Neural progenitor cell (in vitro differentiated cells): ENCODE measurements at regions not wholly inside any gene's neighbourhood (a gene's known extent, or its start where the extent isn't known, plus 50 kb on each side); places are given as distances from the start of the nearest gene placed in this dataset.

Experiments used
- EZH2 ChIP-seq: fragments of 200-600 bp; sonication (generic); IDR thresholded peaks from 2 replicates; pipeline ENCODE4 v1.6.1; 2017; ENCODE audit warnings: antibody characterized with exemption, mild to moderate bottlenecking, moderate library complexity
- EZH2phosphoT487 ChIP-seq: fragments of 200-600 bp; sonication (generic); IDR thresholded peaks from 2 replicates; pipeline ENCODE4 v1.6.1; 2017; ENCODE audit warnings: antibody characterized with exemption
- TF ChIP-seq, protein P1 (sequence below): fragments of 200-600 bp; sonication (generic); IDR thresholded peaks from 2 replicates; pipeline ENCODE4 v1.5.1; 2017; ENCODE audit warnings: antibody characterized with exemption, mild to moderate bottlenecking

GRCh38 chr17:79535728-79536025 lies 75.2 kb downstream of the RBFOX3 start:
- TF ChIP-seq, protein P1, sequence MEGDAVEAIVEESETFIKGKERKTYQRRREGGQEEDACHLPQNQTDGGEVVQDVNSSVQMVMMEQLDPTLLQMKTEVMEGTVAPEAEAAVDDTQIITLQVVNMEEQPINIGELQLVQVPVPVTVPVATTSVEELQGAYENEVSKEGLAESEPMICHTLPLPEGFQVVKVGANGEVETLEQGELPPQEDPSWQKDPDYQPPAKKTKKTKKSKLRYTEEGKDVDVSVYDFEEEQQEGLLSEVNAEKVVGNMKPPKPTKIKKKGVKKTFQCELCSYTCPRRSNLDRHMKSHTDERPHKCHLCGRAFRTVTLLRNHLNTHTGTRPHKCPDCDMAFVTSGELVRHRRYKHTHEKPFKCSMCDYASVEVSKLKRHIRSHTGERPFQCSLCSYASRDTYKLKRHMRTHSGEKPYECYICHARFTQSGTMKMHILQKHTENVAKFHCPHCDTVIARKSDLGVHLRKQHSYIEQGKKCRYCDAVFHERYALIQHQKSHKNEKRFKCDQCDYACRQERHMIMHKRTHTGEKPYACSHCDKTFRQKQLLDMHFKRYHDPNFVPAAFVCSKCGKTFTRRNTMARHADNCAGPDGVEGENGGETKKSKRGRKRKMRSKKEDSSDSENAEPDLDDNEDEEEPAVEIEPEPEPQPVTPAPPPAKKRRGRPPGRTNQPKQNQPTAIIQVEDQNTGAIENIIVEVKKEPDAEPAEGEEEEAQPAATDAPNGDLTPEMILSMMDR, result no peak
- no peak for TF ChIP-seq EZH2
- TF ChIP-seq EZH2phosphoT487, result no peak
